ENCODE measurements at regions not wholly inside any gene's neighbourhood (a gene's known extent, or its start where the extent isn't known, plus 50 kb on each side); places are given as distances from the start of the nearest gene placed in this dataset.

DNA sequence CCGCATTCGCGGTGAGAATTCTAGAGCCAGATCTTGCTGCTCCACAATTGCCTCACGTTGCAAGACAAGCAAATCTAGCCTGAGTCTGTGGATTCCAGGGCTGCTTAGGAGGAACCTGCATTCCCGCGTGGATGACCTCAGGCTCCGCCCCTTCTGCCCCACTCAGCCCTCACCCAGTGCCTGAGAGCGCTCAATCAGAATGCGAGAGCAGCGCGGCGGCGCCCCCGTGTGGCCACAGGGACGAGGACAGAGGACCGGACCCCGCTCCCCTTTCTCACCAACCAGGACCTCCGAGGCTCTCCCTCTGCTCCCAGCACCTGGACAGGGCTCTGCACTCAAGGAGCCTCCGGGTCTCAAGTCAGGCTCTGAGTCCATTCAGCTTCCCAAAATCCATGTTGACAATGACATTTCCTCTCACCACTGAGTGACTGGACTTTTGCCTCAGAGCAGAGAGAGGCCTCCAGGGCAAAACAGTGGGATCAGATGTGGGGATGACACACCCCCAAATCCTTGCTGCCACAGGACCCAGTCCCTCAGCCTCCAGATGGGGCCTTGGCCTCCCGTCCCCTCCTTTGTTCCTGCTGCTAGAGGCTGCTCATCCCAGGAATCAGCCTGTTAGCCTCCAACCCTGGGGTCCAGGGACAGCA lies 52.0 kb downstream of the RPP21 start:
- DNase-seq (ENCODE audit: low read depth, low spot score), result peak; percentile 48
- H3K4me3 ChIP-seq (ENCODE audit: low read length), result no peak overlapping the region

DNA sequence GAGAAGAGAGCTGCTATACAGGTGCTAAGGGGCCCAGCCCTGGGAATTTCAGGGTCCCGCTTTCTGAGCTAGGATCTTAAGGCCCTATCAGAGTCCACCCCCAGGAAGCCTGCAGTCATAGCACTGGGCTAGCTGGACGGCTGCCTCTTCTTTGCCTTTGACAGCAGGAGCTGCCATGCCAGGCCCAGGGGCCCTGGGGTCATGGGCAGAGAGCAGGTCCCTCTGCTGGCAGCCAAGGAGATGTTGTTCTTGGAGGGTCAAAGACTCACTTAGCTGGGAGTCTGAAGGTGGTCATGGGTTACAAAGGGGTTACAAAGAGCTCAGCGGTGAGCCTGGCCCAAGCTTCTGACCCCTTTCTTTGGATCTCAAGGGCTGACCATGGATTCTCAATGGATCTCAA lies 52.7 kb downstream of the RPP21 start:
- DNase-seq (ENCODE audit: low read depth, low spot score), result no peak
- H3K4me3 ChIP-seq (ENCODE audit: low read length), result no peak overlapping the region

DNA sequence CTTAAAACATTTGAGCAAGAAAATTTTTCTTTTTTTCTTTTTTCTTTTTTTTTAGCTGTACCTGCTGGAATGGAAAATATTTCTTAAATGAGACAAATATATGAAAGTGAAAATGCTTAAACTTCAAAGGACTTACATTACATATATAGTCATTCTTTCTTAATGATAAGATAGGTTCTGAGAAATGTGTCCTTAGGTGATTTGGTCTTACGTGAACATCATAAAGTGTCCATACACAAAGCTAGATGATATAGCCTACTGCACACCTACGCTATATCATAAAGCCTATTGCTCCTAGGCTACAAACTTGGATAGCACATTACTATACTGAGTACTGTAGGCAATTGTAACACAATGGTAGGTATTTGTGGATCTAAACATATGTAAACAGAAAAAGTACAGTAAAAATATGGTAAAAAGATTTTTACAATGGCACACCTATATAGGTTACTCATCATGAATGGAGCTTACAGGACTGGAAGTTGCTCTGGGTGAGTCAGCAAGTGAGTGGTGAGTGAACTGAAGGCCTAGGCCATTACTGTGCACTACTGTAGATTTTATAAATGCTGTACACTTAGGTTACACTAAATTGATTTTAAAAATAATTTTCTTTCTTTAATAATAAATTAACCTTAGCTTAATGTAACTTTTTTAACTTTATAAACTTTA lies 54.6 kb downstream of the RPP21 start:
- DNase-seq (ENCODE audit: low read depth, low spot score), result no peak
- H3K4me3 ChIP-seq (ENCODE audit: low read length), result no peak overlapping the region

DNA sequence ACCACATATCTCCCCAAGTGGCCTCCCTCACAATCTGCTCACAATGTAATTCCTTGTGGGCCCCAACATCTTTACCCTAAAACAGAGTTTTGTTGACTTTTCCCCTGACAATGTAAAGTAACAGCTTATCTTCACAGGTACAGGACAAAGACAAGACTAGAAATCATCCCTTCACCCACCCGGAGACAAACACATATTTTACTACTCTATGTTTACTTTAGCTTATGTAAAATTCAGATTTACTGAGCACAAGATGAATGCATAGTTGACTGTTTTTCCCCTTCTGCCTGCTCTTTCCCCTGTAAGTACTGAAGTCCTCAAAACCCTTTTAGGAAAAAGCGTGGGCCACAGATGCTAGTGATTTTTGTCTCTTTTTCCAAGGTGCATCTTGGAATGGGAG lies 61.0 kb downstream of the RPP21 start:
- DNase-seq (ENCODE audit: low read depth, low spot score), result no peak
- no peak overlapping the region for H3K4me3 ChIP-seq (ENCODE audit: low read length)

DNA sequence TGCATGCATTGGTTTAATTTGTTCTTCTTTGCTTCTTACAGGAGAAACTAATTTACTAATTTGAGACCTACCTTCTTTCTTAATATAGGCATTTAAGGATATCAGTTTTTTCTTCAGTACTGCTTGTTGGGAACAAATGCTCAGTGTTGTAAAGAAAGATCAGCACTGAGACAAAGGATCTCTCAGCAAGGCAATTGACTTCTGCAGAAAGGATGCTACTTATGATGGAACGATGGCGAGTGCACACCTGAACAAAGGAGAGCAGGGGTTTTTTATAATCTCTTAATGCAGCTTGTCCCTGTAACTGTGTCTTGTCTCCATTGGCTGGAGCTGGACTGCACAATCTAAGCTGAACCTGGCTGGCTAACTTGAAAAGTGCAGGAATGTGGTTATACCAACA lies 64.2 kb downstream of the RPP21 start:
- no peak for DNase-seq (ENCODE audit: low read depth, low spot score)
- H3K4me3 ChIP-seq (ENCODE audit: low read length), result no peak overlapping the region

DNA sequence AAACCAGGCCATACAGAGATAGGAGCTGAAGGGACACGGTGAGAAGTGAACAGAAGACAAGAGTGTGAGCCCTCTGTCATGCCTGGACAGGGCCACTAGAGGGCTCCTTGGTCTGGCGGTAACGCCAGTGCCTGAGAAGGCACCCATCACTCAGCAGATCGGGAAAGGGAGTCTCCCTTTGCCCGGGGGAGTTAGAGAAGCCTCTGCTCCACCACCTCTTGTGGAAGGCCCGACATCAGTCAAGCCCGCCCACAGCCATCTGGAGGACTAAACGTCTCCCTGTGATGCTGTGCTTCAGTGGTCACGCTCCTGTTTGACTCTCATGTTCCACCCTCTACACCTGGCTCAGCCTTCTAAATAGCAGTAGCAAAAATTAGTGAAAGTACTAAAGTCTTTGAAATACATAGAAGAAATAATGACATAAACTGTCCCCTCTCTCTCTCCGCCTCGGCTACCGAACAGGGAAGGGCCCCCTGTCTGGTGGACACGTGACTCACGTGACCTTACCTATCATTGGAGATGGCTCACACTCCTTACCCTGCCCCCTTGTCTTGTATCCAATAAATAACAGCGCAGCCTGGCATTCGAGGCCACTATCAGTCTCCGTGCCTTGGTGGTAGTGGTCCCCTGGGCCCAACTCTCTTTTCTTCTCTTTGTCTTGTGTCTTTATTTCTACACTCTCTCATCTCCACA lies 66.7 kb downstream of the RPP21 start:
- peak; percentile 38 for DNase-seq (ENCODE audit: low read depth, low spot score)
- H3K4me3 ChIP-seq (ENCODE audit: low read length), result peak overlapping the region; percentile 32

DNA sequence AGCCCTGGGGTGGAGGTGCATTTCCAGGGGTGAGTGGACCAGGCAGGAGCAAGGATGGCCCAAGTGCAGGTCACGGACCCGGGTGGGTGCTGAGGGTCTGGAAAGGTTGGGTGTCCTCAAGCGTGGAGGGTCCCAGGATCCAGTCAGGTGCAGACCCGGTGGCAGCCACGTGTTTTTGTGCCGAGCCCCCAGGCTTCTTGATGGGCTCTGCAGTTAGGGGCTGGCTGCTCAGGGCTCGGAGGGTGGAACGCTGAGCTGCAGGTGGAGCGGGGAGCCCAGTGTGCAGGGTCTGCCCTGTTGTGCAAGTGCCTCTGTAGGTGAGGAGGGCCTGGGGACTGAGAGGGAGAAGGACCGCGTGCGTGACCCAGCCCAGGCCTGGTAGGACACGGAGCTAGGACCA lies 70.9 kb upstream of the HLA-E start:
- no peak overlapping the region for H3K4me3 ChIP-seq (ENCODE audit: low read length)
- DNase-seq (ENCODE audit: low read depth, low spot score), result no peak

DNA sequence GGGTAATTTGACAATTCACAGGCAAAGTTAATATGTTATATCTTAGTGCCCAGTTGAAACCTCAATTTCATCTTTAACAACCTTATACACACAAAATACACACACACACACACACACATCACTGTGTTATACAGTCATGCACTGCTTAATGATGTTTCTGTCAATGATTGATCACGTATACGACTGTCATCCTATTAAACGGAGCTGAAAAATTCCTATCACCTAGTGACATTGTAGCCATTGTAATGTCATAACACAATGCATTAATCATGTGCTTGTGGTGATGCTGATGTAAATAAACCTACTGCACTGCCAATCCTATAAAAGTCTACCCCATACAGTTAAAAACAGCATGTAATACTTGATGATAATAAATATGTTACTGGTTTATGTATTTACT lies 64.8 kb upstream of the HLA-E start:
- H3K4me3 ChIP-seq (ENCODE audit: low read length), result no peak overlapping the region
- no peak for DNase-seq (ENCODE audit: low read depth, low spot score)

Measured in Jurkat, Clone E6-1 (cell line).